Natural killer cell (primary cell): ENCODE measurements at regions not wholly inside any gene's neighbourhood (a gene's known extent, or its start where the extent isn't known, plus 50 kb on each side); places are given as distances from the start of the nearest gene placed in this dataset.

Experiments
- ATAC-seq, 3 donors: fragments of 150-1000 bp in 2 of 3; fragments of 200-7000 bp in 1 of 3; cut with Tn5 transposase; 1 replicate in 1 of 3; 2 replicates in 2 of 3; pipeline ENCODE4 v1.10.0; 2021; ENCODE audit warnings: mild to moderate bottlenecking in 2 of 3, moderate library complexity in 2 of 3
- DNase-seq, 2 donors: peaks; one replicate each; pipeline versions ENCODE4 v3.0.0 to v3.0.0-alpha.2; 2013 to 2021; ENCODE audit warnings: mixed read lengths in 1 of 2
- H3K27ac ChIP-seq: one replicate; pipeline ENCODE4 v1.5.1; 2013; ENCODE audit warnings: mild to moderate bottlenecking, low read length
- H3K27me3 ChIP-seq: one replicate; pipeline ENCODE4 v1.6.1; 2013; ENCODE audit warnings: low read length; ENCODE audit not compliant: control insufficient read depth, insufficient read depth
- H3K36me3 ChIP-seq: one replicate; pipeline ENCODE4 v1.6.1; 2013; ENCODE audit warnings: low read length; ENCODE audit not compliant: control insufficient read depth, insufficient read depth
- H3K4me1 ChIP-seq: one replicate; pipeline ENCODE4 v1.6.1; 2013; ENCODE audit warnings: low read length; ENCODE audit not compliant: control insufficient read depth, insufficient read depth
- H3K4me3 ChIP-seq: one replicate; pipeline ENCODE4 v1.5.1; 2013; ENCODE audit warnings: low read length
- H3K9me3 ChIP-seq: one replicate; pipeline ENCODE4 v1.6.1; 2013; ENCODE audit warnings: low read length; ENCODE audit not compliant: control insufficient read depth, insufficient read depth
- H3K27ac Mint-ChIP-seq, 2 donors: one replicate each; pipeline ENCODE4 v1.8.0; 2022; ENCODE audit warnings: mild to moderate bottlenecking in 2 of 2, mixed read lengths in 2 of 2, moderate library complexity in 1 of 2
- H3K27me3 Mint-ChIP-seq, 2 donors: one replicate each; pipeline ENCODE4 v1.8.0; 2022; ENCODE audit warnings: low read depth in 2 of 2, mixed read lengths in 2 of 2
- H3K36me3 Mint-ChIP-seq: one replicate; pipeline ENCODE4 v1.8.0; 2022; ENCODE audit warnings: mixed read lengths
- H3K4me1 Mint-ChIP-seq, 2 donors: one replicate each; pipeline ENCODE4 v1.8.0; 2022; ENCODE audit warnings: mixed read lengths in 2 of 2
- H3K4me3 Mint-ChIP-seq: one replicate; pipeline ENCODE4 v1.8.0; 2022; ENCODE audit warnings: mild to moderate bottlenecking, moderate library complexity, mixed read lengths
- H3K9me3 Mint-ChIP-seq, 2 donors: one replicate each; pipeline ENCODE4 v1.8.0; 2022; ENCODE audit warnings: mixed read lengths in 2 of 2
- WGBS: methylation state at CpG from one replicate; pipeline ENCODE4 v1.1.7; 2013; ENCODE audit warnings: missing lambda C conversion rate; ENCODE audit not compliant: insufficient coverage; 5-methylcytosine and 5-hydroxymethylcytosine counted together
- intact Hi-C: fragments of 100-400 bp; cut with micrococcal nuclease; formaldehyde crosslinking; loops from one replicate; pipeline ENCODE4 v1.14.2; 2022
- TF ChIP-seq, protein P1 (sequence below): fragments of 200-600 bp; IDR thresholded peaks from one replicate; pipeline ENCODE4 v1.8.0; 2022; ENCODE audit warnings: antibody characterized with exemption

GRCh38 chrX:118189000-118189399 lies 72.4 kb upstream of the KLHL13 start:
- 0% methylated on average over 1 of the region's 3 CpGs for WGBS
- no peak overlapping the region for H3K4me3 Mint-ChIP-seq
- TF ChIP-seq, protein P1, sequence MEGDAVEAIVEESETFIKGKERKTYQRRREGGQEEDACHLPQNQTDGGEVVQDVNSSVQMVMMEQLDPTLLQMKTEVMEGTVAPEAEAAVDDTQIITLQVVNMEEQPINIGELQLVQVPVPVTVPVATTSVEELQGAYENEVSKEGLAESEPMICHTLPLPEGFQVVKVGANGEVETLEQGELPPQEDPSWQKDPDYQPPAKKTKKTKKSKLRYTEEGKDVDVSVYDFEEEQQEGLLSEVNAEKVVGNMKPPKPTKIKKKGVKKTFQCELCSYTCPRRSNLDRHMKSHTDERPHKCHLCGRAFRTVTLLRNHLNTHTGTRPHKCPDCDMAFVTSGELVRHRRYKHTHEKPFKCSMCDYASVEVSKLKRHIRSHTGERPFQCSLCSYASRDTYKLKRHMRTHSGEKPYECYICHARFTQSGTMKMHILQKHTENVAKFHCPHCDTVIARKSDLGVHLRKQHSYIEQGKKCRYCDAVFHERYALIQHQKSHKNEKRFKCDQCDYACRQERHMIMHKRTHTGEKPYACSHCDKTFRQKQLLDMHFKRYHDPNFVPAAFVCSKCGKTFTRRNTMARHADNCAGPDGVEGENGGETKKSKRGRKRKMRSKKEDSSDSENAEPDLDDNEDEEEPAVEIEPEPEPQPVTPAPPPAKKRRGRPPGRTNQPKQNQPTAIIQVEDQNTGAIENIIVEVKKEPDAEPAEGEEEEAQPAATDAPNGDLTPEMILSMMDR, result no peak

GRCh38 chrX:118189628-118190027 lies 73.0 kb upstream of the KLHL13 start:
- TF ChIP-seq, protein P1, result no peak
- Histone ChIP-seq H3K4me1 (no peaks in the 10 kb centered on the region), H3K27me3 (no peaks in the 10 kb centered on the region), H3K27ac (no peak overlapping the region), H3K36me3 (no peaks in the 10 kb centered on the region), H3K9me3 (no peaks in the 10 kb centered on the region), H3K4me3 (no peak overlapping the region)
- intact Hi-C loops, result no loop called here
- Mint-ChIP-seq H3K27me3 (peaks cover 0 to 18% of the 10 kb centered on the region in 2 donors), H3K4me1 (no peaks in the 10 kb centered on the region), H3K36me3 (no peaks in the 10 kb centered on the region), H3K4me3 (no peak overlapping the region), H3K27ac (no peak overlapping the region), H3K9me3 (no peaks in the 10 kb centered on the region)
- 79% methylated on average over 2 of the region's 3 CpGs for WGBS
- DNase-seq, result no peak
- ATAC-seq, result no peak

More at GRCh38 chrX:118189000-118189399, 72.4 kb upstream of the KLHL13 start:
- Histone ChIP-seq H3K4me1 (no peaks in the 10 kb centered on the region), H3K27ac (no peak overlapping the region), H3K4me3 (no peak overlapping the region), H3K9me3 (no peaks in the 10 kb centered on the region), H3K36me3 (no peaks in the 10 kb centered on the region), H3K27me3 (no peaks in the 10 kb centered on the region)
- no peaks in the 10 kb centered on the region for H3K9me3 Mint-ChIP-seq
- ATAC-seq (no peak), DNase-seq (no peak)
- peaks cover 0 to 24% of the 10 kb centered on the region in 2 donors for H3K27me3 Mint-ChIP-seq
- intact Hi-C loops, result no loop called here
- H3K27ac Mint-ChIP-seq, result no peak overlapping the region
- no peaks in the 10 kb centered on the region for H3K36me3 Mint-ChIP-seq
- H3K4me1 Mint-ChIP-seq, result no peaks in the 10 kb centered on the region

- Mint-ChIP-seq H3K4me3 (no peak overlapping the region), H3K36me3 (no peaks in the 10 kb centered on the region), H3K4me1 (no peaks in the 10 kb centered on the region), H3K27me3 (peaks cover 0 to 22% of the 10 kb centered on the region in 2 donors), H3K27ac (no peak overlapping the region), H3K9me3 (no peaks in the 10 kb centered on the region)
- no peaks in the 10 kb centered on the region for H3K27me3 ChIP-seq
- ATAC-seq, result no peak
- no peaks in the 10 kb centered on the region for H3K4me1 ChIP-seq
- no peak overlapping the region for H3K4me3 ChIP-seq
- 88% methylated on average over 1 of the region's 1 CpG for WGBS
- TF ChIP-seq, protein P1, result no peak
- no peak overlapping the region for H3K27ac ChIP-seq
- intact Hi-C loops, result no loop called here
- no peaks in the 10 kb centered on the region for H3K36me3 ChIP-seq
- H3K9me3 ChIP-seq, result no peaks in the 10 kb centered on the region
- DNase-seq, result no peak
Measured at GRCh38 chrX:118197730-118198129, 81.1 kb upstream of the KLHL13 start.

- no peak overlapping the region for H3K4me3 ChIP-seq
- no peaks in the 10 kb centered on the region for H3K4me1 ChIP-seq
- no peaks in the 10 kb centered on the region for H3K9me3 ChIP-seq
- no peaks in the 10 kb centered on the region for H3K36me3 Mint-ChIP-seq
- no peaks in the 10 kb centered on the region for H3K9me3 Mint-ChIP-seq
- H3K27me3 Mint-ChIP-seq, result peaks cover 0 to 22% of the 10 kb centered on the region in 2 donors
- TF ChIP-seq, protein P1, result no peak
- no peak overlapping the region for H3K27ac ChIP-seq
- intact Hi-C loops, result no loop called here
- no peak overlapping the region for H3K27ac Mint-ChIP-seq
- no CpG with 5 or more reads among the region's 3 CpGs for WGBS
- ATAC-seq (no peak), DNase-seq (no peak)
- no peaks in the 10 kb centered on the region for H3K36me3 ChIP-seq
- H3K27me3 ChIP-seq, result no peaks in the 10 kb centered on the region
- H3K4me1 Mint-ChIP-seq, result no peaks in the 10 kb centered on the region
- no peak overlapping the region for H3K4me3 Mint-ChIP-seq
Measured at GRCh38 chrX:118198577-118198976, 82.0 kb upstream of the KLHL13 start.
